Stimulated activated naive CD8-positive, alpha-beta T cell treated with anti-CD3 and anti-CD28 coated beads, Interleukin-15, Interleukin-2, amounts not matched to agents 100 ng/mL and 50 ng/mL, for 24 hours (primary cell): ENCODE measurements at regions not wholly inside any gene's neighbourhood (a gene's known extent, or its start where the extent isn't known, plus 50 kb on each side); places are given as distances from the start of the nearest gene placed in this dataset.

ENCODE experiments used
- H3K27ac Mint-ChIP-seq: one replicate; pipeline ENCODE4 v1.8.0; 2021; ENCODE audit warnings: mild to moderate bottlenecking, mixed read lengths
- H3K27me3 Mint-ChIP-seq: one replicate; pipeline ENCODE4 v1.8.0; 2021; ENCODE audit warnings: mixed read lengths
- H3K36me3 Mint-ChIP-seq: one replicate; pipeline ENCODE4 v1.8.0; 2021; ENCODE audit warnings: low read depth, mixed read lengths
- H3K4me1 Mint-ChIP-seq: one replicate; pipeline ENCODE4 v1.8.0; 2021; ENCODE audit warnings: low read depth, mixed read lengths
- H3K4me3 Mint-ChIP-seq: one replicate; pipeline ENCODE4 v1.8.0; 2021; ENCODE audit warnings: mild to moderate bottlenecking, mixed read lengths
- H3K9me3 Mint-ChIP-seq: one replicate; pipeline ENCODE4 v1.8.0; 2021; ENCODE audit warnings: mixed read lengths

DNA sequence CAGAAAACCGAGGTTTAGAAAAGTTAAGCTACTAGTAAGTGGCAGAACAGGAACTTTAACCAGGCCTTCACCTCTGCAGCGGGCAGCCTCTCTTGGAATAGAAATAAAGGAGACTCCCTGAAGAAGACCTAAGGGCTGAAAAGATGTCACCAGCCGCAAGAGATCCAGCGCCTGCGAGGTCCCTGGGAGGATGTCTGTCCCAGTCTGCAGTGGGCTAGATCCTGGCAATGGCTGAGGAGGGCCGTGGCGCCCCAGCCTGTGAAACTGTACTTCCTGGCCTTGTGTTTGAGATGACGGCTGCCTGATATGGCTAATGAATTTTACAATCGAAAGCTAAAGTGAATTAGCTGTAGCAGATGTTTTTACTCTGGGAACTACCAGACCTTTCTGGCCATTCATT is 300.6 kb upstream of the SALL3 start:
- no peak overlapping the region for H3K4me3 Mint-ChIP-seq
- no peak overlapping the region for H3K27ac Mint-ChIP-seq
- no peaks in the 10 kb centered on the region for H3K9me3 Mint-ChIP-seq
- no peaks in the 10 kb centered on the region for H3K27me3 Mint-ChIP-seq
- H3K36me3 Mint-ChIP-seq, result no peaks in the 10 kb centered on the region
- H3K4me1 Mint-ChIP-seq, result no peaks in the 10 kb centered on the region

DNA sequence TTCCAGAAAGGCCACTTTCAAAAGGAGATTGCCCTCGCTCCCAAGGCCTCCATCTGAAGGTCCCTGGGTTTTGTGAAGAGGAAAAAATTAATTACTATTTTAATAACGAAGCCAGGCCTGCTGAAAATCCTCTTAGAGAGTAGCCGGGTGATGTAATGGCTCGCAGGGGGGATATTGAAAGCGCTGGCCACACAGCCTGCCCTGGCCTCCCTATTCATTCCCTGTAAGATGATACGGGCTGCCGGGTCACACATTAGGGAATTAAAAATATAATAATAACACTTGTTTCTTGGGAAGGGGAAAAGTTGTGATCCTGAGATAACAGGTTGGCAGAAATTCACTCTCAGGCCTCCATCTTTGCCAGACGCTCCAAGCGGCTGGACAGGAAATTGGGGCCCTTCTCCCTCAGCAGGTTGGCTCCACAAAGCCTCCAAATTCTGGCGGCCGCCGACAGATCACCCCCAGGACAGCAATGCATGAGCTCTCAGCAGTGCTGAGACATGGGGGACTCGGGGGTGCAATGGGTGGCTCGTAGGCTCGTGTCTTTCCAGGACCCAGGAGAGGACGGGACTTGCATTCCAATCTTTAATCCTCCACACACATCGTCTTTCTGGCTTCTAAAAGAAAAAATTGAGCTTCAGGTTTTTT is 299.9 kb upstream of the SALL3 start:
- H3K4me3 Mint-ChIP-seq, result no peak overlapping the region
- no peaks in the 10 kb centered on the region for H3K27me3 Mint-ChIP-seq
- H3K4me1 Mint-ChIP-seq, result no peaks in the 10 kb centered on the region
- H3K27ac Mint-ChIP-seq, result no peak overlapping the region
- no peaks in the 10 kb centered on the region for H3K36me3 Mint-ChIP-seq
- H3K9me3 Mint-ChIP-seq, result no peaks in the 10 kb centered on the region

DNA sequence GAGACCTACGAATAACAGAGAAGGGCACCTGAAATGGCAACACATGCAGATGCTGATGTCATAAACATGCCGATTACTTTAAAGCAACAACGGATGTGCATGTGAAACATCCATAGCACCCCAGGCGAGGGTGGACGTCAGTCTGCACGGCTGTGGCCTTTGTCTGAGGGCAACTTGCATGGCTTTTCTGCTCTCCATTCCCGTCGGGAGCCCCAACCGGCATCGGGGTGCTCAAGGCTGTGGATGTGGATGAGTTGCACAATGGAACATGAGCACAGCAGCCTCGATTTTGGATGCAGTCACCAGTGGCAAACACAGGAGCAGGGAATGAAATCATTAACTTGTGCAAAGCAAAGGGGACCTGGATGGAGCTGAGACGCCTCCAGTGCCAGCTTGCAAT is 298.2 kb upstream of the SALL3 start:
- Mint-ChIP-seq H3K9me3 (no peaks in the 10 kb centered on the region), H3K27me3 (no peaks in the 10 kb centered on the region), H3K27ac (no peak overlapping the region), H3K36me3 (no peaks in the 10 kb centered on the region), H3K4me1 (no peaks in the 10 kb centered on the region), H3K4me3 (no peak overlapping the region)

DNA sequence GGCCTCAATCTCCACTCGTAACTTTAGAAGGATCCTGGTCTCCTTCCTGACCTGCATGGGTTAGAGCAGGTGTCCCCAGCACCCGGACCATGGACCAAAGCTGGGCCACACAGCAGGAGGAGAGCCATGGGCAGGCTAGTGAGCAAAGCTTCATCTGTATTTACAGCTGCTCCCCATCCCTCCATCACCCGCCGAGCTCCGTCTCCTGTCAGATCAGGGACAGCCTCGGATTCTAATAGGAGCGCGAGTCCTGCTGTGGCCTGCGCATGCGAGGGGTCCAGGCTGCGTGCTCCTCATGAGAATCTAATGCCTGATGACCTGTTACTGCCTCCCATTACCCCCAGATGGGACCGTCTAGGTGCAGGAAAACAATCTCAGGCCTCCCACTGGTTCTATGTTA is 297.7 kb upstream of the SALL3 start:
- Mint-ChIP-seq H3K4me3 (no peak overlapping the region), H3K27me3 (no peaks in the 10 kb centered on the region), H3K36me3 (no peaks in the 10 kb centered on the region), H3K27ac (no peak overlapping the region), H3K9me3 (no peaks in the 10 kb centered on the region), H3K4me1 (no peaks in the 10 kb centered on the region)

DNA sequence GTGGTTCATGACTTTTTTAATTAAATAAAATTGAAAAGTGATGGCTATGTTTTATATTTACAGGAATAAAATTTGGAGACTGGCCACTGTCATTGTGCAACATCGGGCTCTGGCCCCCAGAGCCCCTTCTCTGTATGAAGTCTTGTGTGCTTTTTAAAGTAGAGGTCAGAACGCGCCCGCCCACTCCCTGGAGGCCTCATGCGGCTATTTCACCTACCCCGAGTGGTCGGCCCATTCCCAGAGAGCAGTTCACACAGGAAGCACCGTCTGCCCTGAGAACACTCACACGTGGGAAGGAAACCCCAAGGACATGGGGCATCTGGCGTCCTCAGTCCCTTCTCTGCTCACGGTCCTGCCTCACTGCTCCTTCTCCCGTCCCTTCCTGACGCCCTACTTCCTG is 296.9 kb upstream of the SALL3 start:
- no peak overlapping the region for H3K4me3 Mint-ChIP-seq
- no peaks in the 10 kb centered on the region for H3K36me3 Mint-ChIP-seq
- H3K27ac Mint-ChIP-seq, result no peak overlapping the region
- H3K9me3 Mint-ChIP-seq, result no peaks in the 10 kb centered on the region
- no peaks in the 10 kb centered on the region for H3K27me3 Mint-ChIP-seq
- H3K4me1 Mint-ChIP-seq, result no peaks in the 10 kb centered on the region

DNA sequence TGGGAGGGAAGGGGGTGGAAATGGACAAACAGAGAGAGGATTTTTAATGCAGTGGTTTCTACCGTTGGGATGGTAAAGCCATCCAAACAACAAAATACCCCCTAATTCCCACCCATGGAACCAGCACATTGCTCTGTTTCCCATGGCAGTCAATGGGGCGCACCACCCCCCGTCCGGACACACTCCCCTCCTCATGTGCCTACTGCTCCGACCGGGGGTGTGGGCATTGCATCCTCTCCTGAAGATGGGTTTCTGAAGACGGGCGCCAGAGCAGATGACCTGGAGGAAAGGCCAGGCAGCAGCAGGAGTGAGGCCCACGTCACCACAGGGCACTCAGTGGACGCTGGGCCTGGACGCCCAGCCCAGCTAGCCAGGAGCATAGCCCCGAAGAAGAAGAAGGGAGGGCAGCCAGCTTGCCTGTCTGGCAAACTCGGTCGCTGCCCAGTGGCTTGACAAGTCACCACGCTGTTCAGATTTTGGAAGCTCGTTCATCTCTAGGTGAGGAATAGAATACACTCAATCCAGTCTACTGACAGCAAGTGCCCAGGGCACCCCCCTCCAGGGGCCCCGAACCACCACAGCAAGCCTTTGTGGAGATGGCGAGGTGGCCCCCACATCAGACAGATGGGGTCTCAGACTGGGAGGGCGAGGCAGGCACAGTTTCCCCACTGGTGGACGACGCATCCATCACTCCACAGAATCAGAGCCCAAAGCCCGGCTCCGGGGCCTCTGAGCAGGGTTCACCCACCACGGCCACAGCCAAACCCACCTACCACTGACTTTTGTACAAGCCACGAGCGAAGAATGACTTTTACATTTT is 296.2 kb upstream of the SALL3 start:
- Mint-ChIP-seq H3K4me3 (no peak overlapping the region), H3K36me3 (no peaks in the 10 kb centered on the region), H3K27ac (no peak overlapping the region), H3K9me3 (no peaks in the 10 kb centered on the region), H3K4me1 (no peaks in the 10 kb centered on the region), H3K27me3 (no peaks in the 10 kb centered on the region)

DNA sequence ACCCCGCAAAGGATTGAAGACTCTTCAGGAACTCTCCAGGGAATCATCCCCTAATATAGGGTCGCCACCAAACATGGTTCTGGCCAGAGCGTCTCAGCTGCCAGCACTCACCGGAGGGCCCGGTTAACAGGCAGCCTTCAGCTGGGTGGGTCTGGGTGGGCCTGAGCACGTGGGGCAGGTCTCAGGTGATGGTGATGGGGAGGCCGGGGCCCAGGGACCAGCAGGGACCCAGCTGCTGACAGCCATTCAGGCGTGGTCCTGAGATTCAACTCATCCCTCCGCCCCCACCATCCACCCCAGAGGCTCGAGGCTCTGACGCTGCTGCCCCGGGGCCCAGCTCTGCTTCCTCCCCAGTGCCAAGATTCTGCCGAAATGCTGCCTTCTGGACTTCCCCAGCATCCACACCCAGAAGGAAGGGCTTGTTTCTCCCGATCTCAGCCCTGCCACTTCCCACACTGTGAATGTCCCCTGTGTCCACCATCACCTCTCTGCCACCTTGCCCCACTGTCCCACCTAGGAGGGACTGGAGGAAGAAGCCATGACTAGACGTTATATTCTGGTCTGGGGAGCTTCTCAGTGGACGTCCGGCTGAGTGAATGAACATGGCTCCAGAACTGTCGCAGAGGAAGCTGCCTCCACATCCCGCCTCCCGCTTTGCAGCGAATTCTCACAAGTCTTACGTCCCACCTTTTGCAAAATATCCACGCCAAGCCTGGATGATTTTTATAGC is 294.2 kb upstream of the SALL3 start:
- no peaks in the 10 kb centered on the region for H3K9me3 Mint-ChIP-seq

DNA sequence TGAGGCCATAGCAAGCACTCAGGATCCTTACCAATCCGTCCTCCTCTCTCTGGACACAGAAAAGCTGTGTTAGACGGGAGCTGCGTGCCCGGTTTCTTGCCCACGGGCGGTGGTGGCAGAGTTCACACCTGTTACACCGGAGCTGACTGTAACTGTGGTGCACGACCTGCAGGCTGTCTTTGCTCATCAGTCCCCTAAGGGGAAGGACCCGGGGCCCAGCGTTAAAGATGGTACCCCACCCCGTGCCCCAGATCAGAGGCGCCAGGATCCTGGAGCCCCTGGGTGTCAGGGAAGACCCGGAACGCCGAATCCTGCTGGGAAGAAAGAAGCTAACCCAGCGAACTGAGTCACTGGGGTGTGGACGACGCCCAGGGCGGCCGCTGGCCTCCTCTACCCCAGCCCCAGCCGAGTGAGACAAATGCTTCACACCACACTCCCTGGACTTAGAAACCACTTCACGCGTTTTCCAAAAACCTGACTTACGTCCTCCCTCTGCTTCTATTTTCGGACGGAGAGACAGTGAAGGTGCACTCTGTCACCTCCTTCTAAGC is 293.6 kb upstream of the SALL3 start:
- Mint-ChIP-seq H3K36me3 (no peaks in the 10 kb centered on the region), H3K27ac (no peak overlapping the region), H3K4me3 (no peak overlapping the region), H3K4me1 (no peaks in the 10 kb centered on the region), H3K9me3 (no peaks in the 10 kb centered on the region), H3K27me3 (no peaks in the 10 kb centered on the region)

More for the DNA sequence above, 294.2 kb upstream of the SALL3 start:
- Mint-ChIP-seq H3K4me1 (no peaks in the 10 kb centered on the region), H3K27ac (no peak overlapping the region), H3K4me3 (no peak overlapping the region), H3K27me3 (no peaks in the 10 kb centered on the region), H3K36me3 (no peaks in the 10 kb centered on the region)

DNA sequence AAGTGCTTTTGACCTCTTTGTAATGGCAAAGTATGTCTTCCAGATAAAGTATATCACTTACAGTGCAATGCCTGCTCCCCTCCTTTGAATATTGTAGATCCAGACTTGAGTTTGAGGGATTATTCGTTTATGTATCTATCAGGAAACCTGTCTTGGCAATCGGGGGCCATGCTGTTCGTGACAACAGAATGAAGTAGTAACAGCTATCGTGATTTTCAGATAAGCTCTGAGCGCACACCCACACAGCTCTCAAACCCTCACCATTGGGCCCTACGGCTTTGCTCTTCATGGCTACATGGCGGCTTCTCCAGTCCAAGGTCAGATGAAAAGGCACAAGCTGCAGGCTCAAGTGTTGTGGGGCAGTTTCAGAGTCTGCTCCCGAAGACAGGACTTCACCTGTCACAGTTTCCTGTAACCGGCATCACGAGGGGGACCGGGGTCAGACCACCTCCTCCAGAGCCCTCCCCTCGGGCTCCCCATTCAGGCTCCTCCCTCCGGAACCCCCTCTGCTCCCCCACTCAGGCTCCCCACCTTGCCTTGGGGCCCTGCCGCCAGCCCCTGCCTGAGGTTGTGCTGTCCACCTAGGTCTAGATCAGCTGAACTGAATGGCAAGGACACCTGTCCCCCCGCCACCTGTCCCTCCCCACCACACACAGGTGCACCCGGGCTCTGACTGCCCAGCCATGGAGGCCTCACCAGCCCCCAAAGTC is 292.5 kb upstream of the SALL3 start:
- no peak overlapping the region for H3K4me3 Mint-ChIP-seq
- no peaks in the 10 kb centered on the region for H3K36me3 Mint-ChIP-seq
- no peaks in the 10 kb centered on the region for H3K4me1 Mint-ChIP-seq
- H3K27ac Mint-ChIP-seq, result no peak overlapping the region
- no peaks in the 10 kb centered on the region for H3K9me3 Mint-ChIP-seq
- no peaks in the 10 kb centered on the region for H3K27me3 Mint-ChIP-seq

DNA sequence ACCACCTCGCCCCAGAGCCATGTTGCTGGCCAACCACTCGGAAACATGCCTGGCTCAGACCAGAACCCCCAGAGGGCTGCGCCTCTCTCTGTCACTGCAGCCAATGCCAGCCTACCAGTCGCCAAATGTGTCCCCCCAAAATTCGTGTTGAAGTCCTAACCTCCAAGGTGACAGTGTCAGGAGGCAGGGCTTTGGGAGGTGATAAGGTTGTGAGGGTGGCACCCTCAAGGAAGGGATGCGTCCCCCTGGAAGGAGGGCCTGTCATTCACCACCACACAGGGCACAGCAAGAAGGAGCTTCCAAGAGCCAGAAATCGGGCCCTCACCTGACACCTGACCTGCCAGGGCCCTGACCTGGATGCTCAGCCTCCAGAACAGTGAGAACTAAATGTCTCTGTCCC is 291.9 kb upstream of the SALL3 start:
- Mint-ChIP-seq H3K9me3 (no peaks in the 10 kb centered on the region), H3K4me3 (no peak overlapping the region), H3K4me1 (no peaks in the 10 kb centered on the region), H3K27me3 (no peaks in the 10 kb centered on the region), H3K27ac (no peak overlapping the region), H3K36me3 (no peaks in the 10 kb centered on the region)

DNA sequence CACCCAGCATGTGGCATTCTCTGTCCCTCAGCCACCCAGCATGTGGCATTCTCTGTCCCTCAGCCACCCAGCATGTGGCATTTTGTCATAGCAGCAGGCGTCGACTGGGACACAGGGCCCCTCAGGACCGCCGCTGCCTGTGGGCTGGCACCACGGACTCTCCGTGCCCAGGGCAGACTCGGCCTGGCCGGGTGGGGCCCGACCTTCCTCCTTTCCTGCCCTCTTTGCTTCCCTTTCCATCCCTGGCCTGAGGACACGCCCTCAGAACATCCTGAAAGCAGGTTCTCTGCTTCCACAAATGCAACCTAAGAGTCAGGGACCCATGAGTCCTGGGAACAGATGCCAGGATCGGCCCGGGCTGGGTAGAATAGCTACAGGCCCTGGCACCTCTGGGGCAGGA is 291.4 kb upstream of the SALL3 start:
- Mint-ChIP-seq H3K9me3 (no peaks in the 10 kb centered on the region), H3K4me1 (no peaks in the 10 kb centered on the region), H3K27me3 (no peaks in the 10 kb centered on the region), H3K36me3 (no peaks in the 10 kb centered on the region), H3K4me3 (no peak overlapping the region), H3K27ac (no peak overlapping the region)

DNA sequence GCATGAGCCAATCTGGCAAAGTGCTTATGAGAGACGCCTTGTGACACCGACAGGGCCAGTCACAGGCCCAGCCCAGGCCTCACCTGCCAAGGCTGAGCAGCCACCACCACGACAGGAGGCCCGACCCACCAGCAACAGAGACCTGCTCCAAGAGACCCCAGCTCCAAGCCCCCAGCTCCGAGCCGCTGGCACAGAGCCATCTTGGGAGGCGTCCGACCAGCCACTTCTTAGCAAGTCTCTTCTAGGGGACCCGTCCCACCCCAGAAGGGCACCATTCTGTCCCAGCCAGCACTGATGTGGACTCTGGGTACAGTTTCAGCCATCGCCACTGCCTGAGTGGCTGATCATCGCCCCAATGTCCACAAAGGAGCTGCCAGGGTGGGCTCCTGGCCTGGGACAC is 290.7 kb upstream of the SALL3 start:
- no peak overlapping the region for H3K27ac Mint-ChIP-seq
- H3K27me3 Mint-ChIP-seq, result no peaks in the 10 kb centered on the region
- no peaks in the 10 kb centered on the region for H3K9me3 Mint-ChIP-seq
- H3K4me3 Mint-ChIP-seq, result no peak overlapping the region
- no peaks in the 10 kb centered on the region for H3K4me1 Mint-ChIP-seq
- no peaks in the 10 kb centered on the region for H3K36me3 Mint-ChIP-seq

DNA sequence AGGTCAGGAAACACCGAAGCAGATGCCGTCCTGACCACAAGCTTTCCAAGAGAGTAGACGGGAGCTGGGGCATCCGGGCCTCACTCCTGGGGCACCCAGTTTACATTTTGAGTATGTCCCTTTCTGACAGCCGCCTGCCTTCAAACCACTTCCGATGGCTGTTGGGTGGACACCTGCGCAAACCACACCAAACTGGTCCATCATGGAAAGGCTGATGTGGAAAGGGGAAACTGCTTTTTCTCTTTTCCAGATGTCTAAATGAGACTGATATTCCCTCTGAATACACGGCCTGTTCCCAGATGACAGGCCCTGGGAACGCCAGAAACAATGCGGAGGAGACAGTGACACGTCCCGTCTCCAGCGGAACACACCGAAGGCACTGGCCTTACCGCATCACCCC is 290.0 kb upstream of the SALL3 start:
- no peaks in the 10 kb centered on the region for H3K9me3 Mint-ChIP-seq
- no peak overlapping the region for H3K27ac Mint-ChIP-seq
- H3K4me3 Mint-ChIP-seq, result no peak overlapping the region
- no peaks in the 10 kb centered on the region for H3K36me3 Mint-ChIP-seq
- no peaks in the 10 kb centered on the region for H3K4me1 Mint-ChIP-seq
- H3K27me3 Mint-ChIP-seq, result no peaks in the 10 kb centered on the region

DNA sequence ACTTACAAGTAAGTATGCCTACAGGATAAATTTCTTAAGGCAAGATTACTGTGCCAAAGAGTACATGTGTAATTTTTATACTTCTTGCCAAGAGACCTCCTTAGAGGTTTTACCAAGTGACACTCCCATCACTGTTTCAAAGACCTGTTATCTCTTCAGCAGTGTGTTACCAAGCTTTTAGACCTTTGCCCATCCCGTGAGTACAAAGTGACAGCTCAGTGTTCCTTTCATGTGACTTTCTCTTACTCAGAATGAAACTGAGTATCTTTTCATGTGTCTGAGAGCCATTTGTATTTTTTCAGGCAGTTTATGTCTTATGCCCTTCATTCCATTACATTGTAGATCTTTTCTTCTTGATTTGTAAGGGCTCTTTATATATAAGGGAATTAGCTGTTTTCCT is 287.5 kb upstream of the SALL3 start:
- Mint-ChIP-seq H3K4me1 (no peaks in the 10 kb centered on the region), H3K27me3 (no peaks in the 10 kb centered on the region), H3K9me3 (no peaks in the 10 kb centered on the region), H3K27ac (no peak overlapping the region), H3K36me3 (no peaks in the 10 kb centered on the region), H3K4me3 (no peak overlapping the region)

DNA sequence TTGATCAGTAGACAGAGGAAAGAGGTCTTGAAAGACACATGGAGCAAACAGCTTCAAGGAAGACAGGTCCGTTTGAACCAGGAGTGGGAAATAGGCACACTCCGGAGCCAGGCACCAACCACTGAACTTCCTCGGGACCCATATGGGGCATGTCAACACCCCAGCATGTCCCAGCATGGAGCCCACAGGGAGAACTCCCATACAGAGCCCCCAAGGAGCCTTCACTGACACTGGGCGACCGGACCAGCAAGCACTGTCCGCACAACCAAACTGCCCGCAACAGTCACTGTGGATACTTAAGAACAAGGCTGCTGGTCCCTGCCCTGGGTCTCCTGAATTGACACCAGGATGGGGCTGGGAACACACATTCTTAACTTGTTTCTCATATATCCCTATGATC is 286.2 kb upstream of the SALL3 start:
- Mint-ChIP-seq H3K27ac (no peak overlapping the region), H3K4me3 (no peak overlapping the region), H3K27me3 (no peaks in the 10 kb centered on the region), H3K4me1 (no peaks in the 10 kb centered on the region), H3K36me3 (no peaks in the 10 kb centered on the region), H3K9me3 (no peaks in the 10 kb centered on the region)
